NCI-H510A treated with DMSO at 0.1 percent for 48 hours (cell line): ENCODE measurements at regions not wholly inside any gene's neighbourhood (a gene's known extent, or its start where the extent isn't known, plus 50 kb on each side); places are given as distances from the start of the nearest gene placed in this dataset.

Source experiments
- DNase-seq: peaks from one replicate; lab custom pipeline; 2025; lab: John Stamatoyannopoulos, UW

GRCh38 chr17:56739376-56739775 lies 94.3 kb downstream of the C17orf67 start:
- no peak for DNase-seq

- DNase-seq = no peak
Observed at GRCh38 chr17:56739776-56740175, 93.9 kb downstream of the C17orf67 start.

- DNase-seq = no peak
Observed at GRCh38 chr17:56740481-56740880, 93.2 kb downstream of the C17orf67 start.
